ENCODE measurements at regions not wholly inside any gene's neighbourhood (a gene's known extent, or its start where the extent isn't known, plus 50 kb on each side); places are given as distances from the start of the nearest gene placed in this dataset.

GRCh38 chr18:68234131-68234530 is 480.8 kb downstream of the TMX3 start:
- TF ChIP-seq EZH2phosphoT487 (IDR thresholded peaks at IDR 0.05; ENCODE audit: low read depth) (no peak), CTCF (IDR thresholded peaks at IDR 0.05; ENCODE audit: low read depth, low read length) (no peak)

Data from OCI-LY3 (cell line).